IMR-90 (cell line): ENCODE measurements at regions not wholly inside any gene's neighbourhood (a gene's known extent, or its start where the extent isn't known, plus 50 kb on each side); places are given as distances from the start of the nearest gene placed in this dataset.

Experiments
- ATAC-seq: fragments of 200-7000 bp; cut with Tn5 transposase; 2 replicates; pipeline ENCODE4 v1.9.1; 2020; ENCODE audit warnings: low read depth, mild to moderate bottlenecking, moderate library complexity
- BruUV-seq: library from RNA; stranded (reverse); fragments of 400-500 nt; replicated peaks from 2 replicates; lab custom pipeline; 2021; lab: Mats Ljungman, UMichigan
- CTCF ChIA-PET: fragments of 300-600 bp; formaldehyde crosslinking; extraction: SDS; loops from one replicate; lab custom pipeline; 2021; ENCODE audit warnings: antibody characterized with exemption; lab: Yijun Ruan, JAX
- POLR2A ChIA-PET: fragments of 300-600 bp; sonication (Branson Sonifier 250); formaldehyde crosslinking; loops from one replicate; lab custom pipeline; 2022; ENCODE audit warnings: antibody characterized with exemption; ENCODE audit not compliant: unreplicated experiment; lab: Charles Lee
- DNase-seq: peaks from one replicate; pipeline ENCODE4 v3.0.0; 2013
- H2AFZ ChIP-seq: replicated peaks from 2 replicates; pipeline ENCODE3; 2013; ENCODE audit warnings: low read length, mild to moderate bottlenecking; ENCODE audit not compliant: poor library complexity
- H2AK5ac ChIP-seq: 2 replicates; pipeline ENCODE4 v1.6.1; 2013; ENCODE audit warnings: low read depth, low read length, inconsistent platforms
- H2AK9ac ChIP-seq: replicated peaks from 2 replicates; pipeline ENCODE3; 2013; ENCODE audit warnings: mild to moderate bottlenecking, low read depth, low read length, moderate library complexity; ENCODE audit not compliant: poor library complexity
- H2BK120ac ChIP-seq: 2 replicates; pipeline ENCODE4 v1.6.1; 2013; ENCODE audit warnings: low read depth, low read length, inconsistent platforms
- H2BK15ac ChIP-seq: 3 replicates; pipeline ENCODE4 v1.6.1; 2013; ENCODE audit warnings: low read depth, low read length, inconsistent platforms
- H2BK20ac ChIP-seq: 2 replicates; pipeline ENCODE4 v1.6.1; 2013; ENCODE audit warnings: low read depth, mild to moderate bottlenecking, inconsistent platforms, low read length, moderate library complexity
- H2BK5ac ChIP-seq: 2 replicates; pipeline ENCODE4 v1.6.1; 2013; ENCODE audit warnings: mild to moderate bottlenecking, low read depth, low read length, inconsistent platforms; ENCODE audit not compliant: poor library complexity, severe bottlenecking
- H3K14ac ChIP-seq: replicated peaks from 2 replicates; pipeline ENCODE4 v1.6.1; 2013; ENCODE audit warnings: low read depth, low read length, inconsistent platforms
- H3K18ac ChIP-seq: 2 replicates; pipeline ENCODE4 v1.6.1; 2013; ENCODE audit warnings: low read depth, low read length, control low read depth
- H3K23ac ChIP-seq: 2 replicates; pipeline ENCODE4 v1.6.1; 2013; ENCODE audit warnings: low read depth, low read length, inconsistent platforms
- H3K27ac ChIP-seq: 2 replicates; pipeline ENCODE4 v1.5.1; 2013; ENCODE audit warnings: mild to moderate bottlenecking, control low read depth, low read length; ENCODE audit not compliant: insufficient read depth
- H3K27me3 ChIP-seq: 2 replicates; pipeline ENCODE4 v1.6.1; 2013; ENCODE audit warnings: low read length; ENCODE audit not compliant: control insufficient read depth, insufficient read depth
- H3K36me3 ChIP-seq: 2 replicates; pipeline ENCODE4 v1.6.1; 2013; ENCODE audit warnings: low read length, mixed read lengths; ENCODE audit not compliant: control insufficient read depth, insufficient read depth
- H3K4ac ChIP-seq: 2 replicates; pipeline ENCODE4 v1.6.1; 2013; ENCODE audit warnings: low read depth, low read length, inconsistent platforms
- H3K4me1 ChIP-seq: 2 replicates; pipeline ENCODE4 v1.6.1; 2013; ENCODE audit warnings: low read length, mixed read lengths; ENCODE audit not compliant: control insufficient read depth, insufficient read depth
- H3K4me2 ChIP-seq: 2 replicates; pipeline ENCODE4 v1.6.1; 2013; ENCODE audit warnings: low read depth, mild to moderate bottlenecking, control low read depth, low read length, moderate library complexity
- H3K4me3 ChIP-seq: 2 replicates; pipeline ENCODE4 v1.5.1; 2013; ENCODE audit warnings: low read depth, mild to moderate bottlenecking, control low read depth, low read length, moderate library complexity; ENCODE audit not compliant: insufficient read depth
- H3K56ac ChIP-seq: 2 replicates; pipeline ENCODE4 v1.6.1; 2013; ENCODE audit warnings: low read length, inconsistent platforms; ENCODE audit not compliant: insufficient read depth; ENCODE audit errors: extremely low read depth
- H3K79me1 ChIP-seq, 2 experiments: 2 replicates each; pipeline ENCODE4 v1.6.1; 2013; ENCODE audit warnings: low read length in 2 of 2, inconsistent platforms in 1 of 2, low read depth in 1 of 2
- H3K9ac ChIP-seq: 2 replicates; pipeline ENCODE4 v1.6.1; 2013; ENCODE audit warnings: low read depth, low read length, control low read depth
- H3K9me1 ChIP-seq: 2 replicates; pipeline ENCODE4 v1.6.1; 2013; ENCODE audit warnings: low read length, inconsistent platforms; ENCODE audit not compliant: insufficient read depth
- H3K9me3 ChIP-seq: 2 replicates; pipeline ENCODE4 v1.6.1; 2013; ENCODE audit warnings: low read length; ENCODE audit not compliant: control insufficient read depth, insufficient read depth
- H4K20me1 ChIP-seq: 2 replicates; pipeline ENCODE4 v1.6.1; 2013; ENCODE audit warnings: low read length, inconsistent platforms; ENCODE audit not compliant: insufficient read depth
- H4K5ac ChIP-seq: 2 replicates; pipeline ENCODE4 v1.6.1; 2013; ENCODE audit warnings: mild to moderate bottlenecking, low read depth, low read length, control low read depth
- H4K8ac ChIP-seq, 2 experiments: 2 replicates each; pipeline ENCODE4 v1.6.1; 2013; ENCODE audit warnings: low read depth in 2 of 2, low read length in 2 of 2, control low read depth in 1 of 2, inconsistent platforms in 1 of 2
- H4K91ac ChIP-seq: 2 replicates; pipeline ENCODE4 v1.6.1; 2013; ENCODE audit warnings: low read depth, low read length, inconsistent platforms; ENCODE audit not compliant: insufficient read depth
- BHLHE40 ChIP-seq: fragments of 150-350 bp; IDR thresholded peaks from 2 replicates; pipeline ENCODE4 v1.6.1; 2016; ENCODE audit warnings: mild to moderate bottlenecking, low read depth, low read length
- CEBPB ChIP-seq: IDR thresholded peaks from 2 replicates; pipeline ENCODE4 v1.6.1; 2012; ENCODE audit warnings: low read depth, low read length, improper control_type of control experiment
- CHD1 ChIP-seq: IDR thresholded peaks from 2 replicates; pipeline ENCODE4 v1.6.1; 2012; ENCODE audit warnings: low read depth, low read length, improper control_type of control experiment
- CTCF ChIP-seq: conservative IDR thresholded peaks from 2 replicates; pipeline ENCODE4 v1.5.1; 2012; ENCODE audit warnings: mild to moderate bottlenecking, low read depth, low read length, improper control_type of control experiment
- ELK1 ChIP-seq: fragments of 150-350 bp; IDR thresholded peaks from 2 replicates; pipeline ENCODE4 v1.6.1; 2016; ENCODE audit warnings: low read depth, mild to moderate bottlenecking, low read length, moderate library complexity, borderline replicate concordance
- FOS ChIP-seq: fragments of 150-350 bp; IDR thresholded peaks from 2 replicates; pipeline ENCODE4 v1.6.1; 2016; ENCODE audit warnings: low read depth, low read length
- MAFK ChIP-seq: IDR thresholded peaks from 2 replicates; pipeline ENCODE4 v1.6.1; 2012; ENCODE audit warnings: low read depth, low read length, improper control_type of control experiment
- MAZ ChIP-seq: IDR thresholded peaks from 2 replicates; pipeline ENCODE4 v1.6.1; 2012; ENCODE audit warnings: low read depth, mild to moderate bottlenecking, low read length, improper control_type of control experiment, moderate library complexity, borderline replicate concordance
- MXI1 ChIP-seq: IDR thresholded peaks from 2 replicates; pipeline ENCODE4 v1.6.1; 2012; ENCODE audit warnings: low read depth, mild to moderate bottlenecking, low read length, moderate library complexity, borderline replicate concordance
- NFE2L2 ChIP-seq: fragments of 150-350 bp; IDR thresholded peaks from 2 replicates; pipeline ENCODE4 v1.6.1; 2016; ENCODE audit warnings: low read depth, mild to moderate bottlenecking, low read length
- POLR2A ChIP-seq: IDR thresholded peaks from 2 replicates; pipeline ENCODE4 v1.6.1; 2012; ENCODE audit warnings: mild to moderate bottlenecking, low read depth, low read length
- RAD21 ChIP-seq: IDR thresholded peaks from 2 replicates; pipeline ENCODE4 v1.6.1; 2012; ENCODE audit warnings: low read length, improper control_type of control experiment
- RCOR1 ChIP-seq: IDR thresholded peaks from 2 replicates; pipeline ENCODE4 v1.6.1; 2012; ENCODE audit warnings: mild to moderate bottlenecking, low read length, improper control_type of control experiment; ENCODE audit not compliant: insufficient replicate concordance
- RFX5 ChIP-seq: IDR thresholded peaks from 2 replicates; pipeline ENCODE4 v1.8.0; 2012; ENCODE audit warnings: low read depth, mild to moderate bottlenecking, low read length, moderate library complexity
- SMC3 ChIP-seq: fragments of 150-350 bp; IDR thresholded peaks from 2 replicates; pipeline ENCODE4 v1.6.1; 2016; ENCODE audit warnings: low read depth, mild to moderate bottlenecking, antibody characterized with exemption, low read length, moderate library complexity
- WGBS, 2 experiments: methylation state at CpG; one replicate each; pipeline versions ENCODE4 v1.1.5 to v1.1.7; 2013; ENCODE audit warnings: missing lambda C conversion rate in 2 of 2; ENCODE audit not compliant: insufficient read length in 1 of 2; ENCODE audit errors: extremely low coverage in 2 of 2; 5-methylcytosine and 5-hydroxymethylcytosine counted together
- dilution Hi-C: fragments of 300-500 bp; cut with HindIII; formaldehyde crosslinking; loops from one replicate; pipeline ENCODE4 v1.14.3; 2018; ENCODE audit warnings: low sequenced_read_pairs; ENCODE audit not compliant: unreplicated experiment
- in situ Hi-C: fragments of 300-500 bp; cut with MboI; formaldehyde crosslinking; loops from 3 replicates; pipeline ENCODE4 v1.14.3; 2019; ENCODE audit warnings: low sequenced_read_pairs, inconsistent platforms, mixed read lengths
- intact Hi-C: fragments of 100-400 bp; cut with micrococcal nuclease; formaldehyde crosslinking; loops from 2 replicates; pipeline ENCODE4 v1.10.0; 2022
- TF ChIP-seq, protein P1 (sequence below): fragments of 150-350 bp; IDR thresholded peaks from 2 replicates; pipeline ENCODE4 v1.6.1; 2017; ENCODE audit warnings: mild to moderate bottlenecking, antibody characterized with exemption, low read length, low read depth

GRCh38 chr10:83764666-83765065 is 374.6 kb upstream of the GHITM start:
- POLR2A ChIA-PET = no interaction called here
- DNase-seq = no peak
- CTCF ChIA-PET = no interaction called here

More at GRCh38 chr10:83764666-83765065, 374.6 kb upstream of the GHITM start:
- BruUV-seq = no TSS peak
- Histone ChIP-seq H3K56ac (no peak overlapping the region), H3K27me3 (no peaks in the 10 kb centered on the region), H4K20me1 (no peaks in the 10 kb centered on the region), H3K18ac (no peak overlapping the region), H2AFZ (no peak overlapping the region), H3K79me1 (no peaks in the 10 kb centered on the region), H3K4me3 (no peak overlapping the region), H3K23ac (no peak overlapping the region), H2BK5ac (no peak overlapping the region), H2BK15ac (no peak overlapping the region), H2BK20ac (no peak overlapping the region), H3K9me3 (peaks cover 5% of the 10 kb centered on the region), H4K5ac (no peak overlapping the region), H2AK5ac (no peak overlapping the region), H3K9ac (no peak overlapping the region), H3K36me3 (no peaks in the 10 kb centered on the region), H4K91ac (no peak overlapping the region), H3K4ac (no peak overlapping the region), H2BK120ac (no peak overlapping the region), H4K8ac (no peak overlapping the region), H3K14ac (no peak overlapping the region), H3K4me2 (no peak overlapping the region), H2AK9ac (no peak overlapping the region), H3K27ac (no peak overlapping the region), H3K4me1 (no peaks in the 10 kb centered on the region), H3K9me1 (no peaks in the 10 kb centered on the region)
- WGBS, 2 experiments = no CpG with 5 or more reads among the region's 5 CpGs
- TF ChIP-seq MAZ (no peak), BHLHE40 (no peak), CHD1 (no peak), FOS (no peak), NFE2L2 (no peak), MAFK (no peak), RFX5 (no peak), CEBPB (no peak), RAD21 (no peak), CTCF (no peak), RCOR1 (no peak), POLR2A (no peak), ELK1 (no peak), MXI1 (no peak), SMC3 (no peak)
- TF ChIP-seq, protein P1, sequence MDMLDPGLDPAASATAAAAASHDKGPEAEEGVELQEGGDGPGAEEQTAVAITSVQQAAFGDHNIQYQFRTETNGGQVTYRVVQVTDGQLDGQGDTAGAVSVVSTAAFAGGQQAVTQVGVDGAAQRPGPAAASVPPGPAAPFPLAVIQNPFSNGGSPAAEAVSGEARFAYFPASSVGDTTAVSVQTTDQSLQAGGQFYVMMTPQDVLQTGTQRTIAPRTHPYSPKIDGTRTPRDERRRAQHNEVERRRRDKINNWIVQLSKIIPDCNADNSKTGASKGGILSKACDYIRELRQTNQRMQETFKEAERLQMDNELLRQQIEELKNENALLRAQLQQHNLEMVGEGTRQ = no peak
- ATAC-seq = no peak
- intact Hi-C loops (no loop called here), in situ Hi-C loops (no loop called here), dilution Hi-C loops (no loop called here)
